ENCODE measurements at regions not wholly inside any gene's neighbourhood (a gene's known extent, or its start where the extent isn't known, plus 50 kb on each side); places are given as distances from the start of the nearest gene placed in this dataset.

- TF ChIP-seq ARID4B (CRISPR knock-in tag; IDR thresholded peaks at IDR 0.05; ENCODE audit: borderline replicate concordance) (no peak), CREM (CRISPR knock-in tag; IDR thresholded peaks at IDR 0.05) (no peak), ZNF416 (CRISPR knock-in tag; IDR thresholded peaks at IDR 0.05) (no peak), TCF7 (CRISPR knock-in tag; IDR thresholded peaks at IDR 0.05; ENCODE audit: low read depth) (no peak)
Observed at GRCh38 chr2:215729985-215730620, 283.2 kb downstream of the MREG start (continued).

- Mint-ChIP-seq H3K4me1 (no peaks in the 10 kb centered on the region), H3K27me3 (ENCODE audit: low read depth) (no peaks in the 10 kb centered on the region), H3K4me3 (no peak overlapping the region), H3K27ac (no peak overlapping the region), H3K9me3 (no peaks in the 10 kb centered on the region), H3K36me3 (no peaks in the 10 kb centered on the region)
- ATAC-seq (no peak), DNase-seq (ENCODE audit: low spot score) (no peak)
- POLR2A ChIA-PET = interaction anchor here (1.0 kb wide), 1 partner anchor 9 kb away, joined by 3 read pairs; no protein-coding TSS in a partner anchor
- CTCF ChIA-PET = no interaction called here
- TF ChIP-seq ZNF263 (CRISPR knock-in tag; IDR thresholded peaks at IDR 0.05; ENCODE audit: low read depth) (no peak), FOXP4 (CRISPR knock-in tag; IDR thresholded peaks at IDR 0.05) (no peak), GTF2I (CRISPR knock-in tag; conservative IDR thresholded peaks at IDR 0.05) (no peak), CBFB (CRISPR knock-in tag; IDR thresholded peaks at IDR 0.05; ENCODE audit: low read depth) (no peak), USF1 (CRISPR knock-in tag; IDR thresholded peaks at IDR 0.05) (no peak), EMX1 (CRISPR knock-in tag; IDR thresholded peaks at IDR 0.05) (no peak), JAZF1 (CRISPR knock-in tag; IDR thresholded peaks at IDR 0.05) (no peak), ZNF317 (CRISPR knock-in tag; IDR thresholded peaks at IDR 0.05; ENCODE audit: borderline replicate concordance, low read depth) (no peak), SP1 (CRISPR knock-in tag; conservative IDR thresholded peaks at IDR 0.05) (no peak), ZNF425 (CRISPR knock-in tag; conservative IDR thresholded peaks at IDR 0.05) (no peak), FOXJ3 (CRISPR knock-in tag; IDR thresholded peaks at IDR 0.05; ENCODE audit: borderline replicate concordance) (no peak), ZNF671 (CRISPR knock-in tag; IDR thresholded peaks at IDR 0.05) (no peak), AFF4 (CRISPR knock-in tag; IDR thresholded peaks at IDR 0.05; ENCODE audit: borderline replicate concordance) (no peak), PRRX2 (CRISPR knock-in tag; IDR thresholded peaks at IDR 0.05) (no peak), ATF3 (CRISPR knock-in tag; conservative IDR thresholded peaks at IDR 0.05) (no peak), ZMAT4 (CRISPR knock-in tag; IDR thresholded peaks at IDR 0.05) (no peak), TCF7 (CRISPR knock-in tag; IDR thresholded peaks at IDR 0.05; ENCODE audit: low read depth) (no peak), TEAD4 (CRISPR knock-in tag; IDR thresholded peaks at IDR 0.05) (no peak), FOXK1 (CRISPR knock-in tag; IDR thresholded peaks at IDR 0.05) (no peak)
Observed at GRCh38 chr2:215728504-215729065, 284.8 kb downstream of the MREG start.
